ACC112 (cell line): ENCODE measurements at regions not wholly inside any gene's neighbourhood (a gene's known extent, or its start where the extent isn't known, plus 50 kb on each side); places are given as distances from the start of the nearest gene placed in this dataset.
"Not testable (repeated sequence)": the region's sequence is repeated elsewhere in the genome, so short reads cannot be mapped to it uniquely, and the experiment has no call there.

Source experiments
- H2AFZ ChIP-seq: fragments of 200-600 bp; sonication (generic); one replicate; pipeline ENCODE4 v1.6.0; 2017; ENCODE audit warnings: antibody characterized with exemption, low read length; ENCODE audit not compliant: unreplicated experiment
- H3K27ac ChIP-seq: fragments of 200-600 bp; sonication (generic); 2 replicates; pipeline ENCODE4 v1.5.1; 2014; ENCODE audit warnings: low read depth, mild to moderate bottlenecking, antibody characterized with exemption, low read length, moderate library complexity
- H3K27me3 ChIP-seq: fragments of 200-600 bp; sonication (generic); 2 replicates; pipeline ENCODE4 v1.6.1; 2014; ENCODE audit warnings: mild to moderate bottlenecking, antibody characterized with exemption, low read length, moderate library complexity, mixed read lengths; ENCODE audit not compliant: insufficient read depth
- H3K36me3 ChIP-seq: fragments of 200-600 bp; sonication (generic); 2 replicates; pipeline ENCODE4 v1.6.1; 2016; ENCODE audit warnings: mild to moderate bottlenecking, antibody characterized with exemption, low read length, moderate library complexity, mixed read lengths; ENCODE audit not compliant: insufficient read depth
- H3K4me1 ChIP-seq: fragments of 200-600 bp; sonication (generic); one replicate; pipeline ENCODE4 v1.6.1; 2016; ENCODE audit warnings: low read length, mixed read lengths; ENCODE audit not compliant: insufficient read depth, unreplicated experiment, control insufficient read depth
- H3K4me3 ChIP-seq: fragments of 200-600 bp; sonication (generic); 2 replicates; pipeline ENCODE4 v1.5.1; 2014; ENCODE audit warnings: mild to moderate bottlenecking, low read depth, low read length
- H3K79me2 ChIP-seq: fragments of 200-600 bp; sonication (generic); one replicate; pipeline ENCODE4 v1.6.0; 2016; ENCODE audit warnings: low read length; ENCODE audit not compliant: control insufficient read depth, unreplicated experiment, insufficient read depth

- Histone ChIP-seq H3K79me2 (no peaks in the 10 kb centered on the region), H3K27me3 (no peaks in the 10 kb centered on the region), H2AFZ (no peak overlapping the region), H3K27ac (no peak overlapping the region), H3K4me3 (no peak overlapping the region), H3K4me1 (no peaks in the 10 kb centered on the region), H3K36me3 (no peaks in the 10 kb centered on the region)
Measured at GRCh38 chr5:162668926-162669325, 601.4 kb downstream of the GABRG2 start.

GRCh38 chr5:162672061-162672460 is 604.5 kb downstream of the GABRG2 start:
- Histone ChIP-seq H3K79me2 (no peaks in the 10 kb centered on the region), H3K36me3 (no peaks in the 10 kb centered on the region), H3K27ac (no peak overlapping the region), H3K4me1 (no peaks in the 10 kb centered on the region), H3K4me3 (no peak overlapping the region), H2AFZ (no peak overlapping the region), H3K27me3 (no peaks in the 10 kb centered on the region)

GRCh38 chr5:162683284-162683683 is 615.7 kb downstream of the GABRG2 start:
- H3K27ac ChIP-seq, result no peak overlapping the region
- H3K4me1 ChIP-seq, result no peaks in the 10 kb centered on the region
- no peaks in the 10 kb centered on the region for H3K79me2 ChIP-seq
- H3K27me3 ChIP-seq, result no peaks in the 10 kb centered on the region
- H2AFZ ChIP-seq, result no peak overlapping the region
- H3K36me3 ChIP-seq, result no peaks in the 10 kb centered on the region
- no peak overlapping the region for H3K4me3 ChIP-seq

- no peak overlapping the region for H3K27ac ChIP-seq
- no peak overlapping the region for H3K4me3 ChIP-seq
- no peaks in the 10 kb centered on the region for H3K79me2 ChIP-seq
- H3K36me3 ChIP-seq, result no peaks in the 10 kb centered on the region
- H3K27me3 ChIP-seq, result no peaks in the 10 kb centered on the region
- no peaks in the 10 kb centered on the region for H3K4me1 ChIP-seq
- no peak overlapping the region for H2AFZ ChIP-seq
Measured at GRCh38 chr5:162684145-162684544, 616.6 kb downstream of the GABRG2 start.

GRCh38 chr5:162685302-162685701 is 617.7 kb downstream of the GABRG2 start:
- Histone ChIP-seq H2AFZ (no peak overlapping the region), H3K4me3 (no peak overlapping the region), H3K27me3 (no peaks in the 10 kb centered on the region), H3K4me1 (no peaks in the 10 kb centered on the region), H3K27ac (no peak overlapping the region), H3K36me3 (no peaks in the 10 kb centered on the region), H3K79me2 (no peaks in the 10 kb centered on the region)

- not testable (repeated sequence) for H3K27me3 ChIP-seq, H3K27ac ChIP-seq, H2AFZ ChIP-seq, H3K36me3 ChIP-seq, H3K4me1 ChIP-seq, H3K4me3 ChIP-seq, H3K79me2 ChIP-seq
Measured at GRCh38 chr5:162696272-162696671, 628.7 kb downstream of the GABRG2 start.

- H3K79me2 ChIP-seq, result no peaks in the 10 kb centered on the region
- H3K4me1 ChIP-seq, result no peaks in the 10 kb centered on the region
- no peak overlapping the region for H2AFZ ChIP-seq
- H3K36me3 ChIP-seq, result no peaks in the 10 kb centered on the region
- H3K27ac ChIP-seq, result no peak overlapping the region
- no peaks in the 10 kb centered on the region for H3K27me3 ChIP-seq
- no peak overlapping the region for H3K4me3 ChIP-seq
Measured at GRCh38 chr5:162699361-162699760, 631.8 kb downstream of the GABRG2 start.

GRCh38 chr5:162703914-162704313 is 636.3 kb downstream of the GABRG2 start:
- H3K79me2 ChIP-seq, result no peaks in the 10 kb centered on the region
- H3K27me3 ChIP-seq, result no peaks in the 10 kb centered on the region
- H3K4me1 ChIP-seq, result no peaks in the 10 kb centered on the region
- no peak overlapping the region for H3K4me3 ChIP-seq
- H3K27ac ChIP-seq, result no peak overlapping the region
- no peaks in the 10 kb centered on the region for H3K36me3 ChIP-seq
- no peak overlapping the region for H2AFZ ChIP-seq

- no peak overlapping the region for H3K27ac ChIP-seq
- H3K4me3 ChIP-seq, result no peak overlapping the region
- H2AFZ ChIP-seq, result no peak overlapping the region
- no peaks in the 10 kb centered on the region for H3K79me2 ChIP-seq
- H3K36me3 ChIP-seq, result no peaks in the 10 kb centered on the region
- no peaks in the 10 kb centered on the region for H3K4me1 ChIP-seq
- H3K27me3 ChIP-seq, result no peaks in the 10 kb centered on the region
Measured at GRCh38 chr5:162711244-162711643, 643.7 kb downstream of the GABRG2 start.

GRCh38 chr5:162719720-162720119 is 652.1 kb downstream of the GABRG2 start:
- no peak overlapping the region for H3K27ac ChIP-seq
- H3K4me3 ChIP-seq, result no peak overlapping the region
- no peaks in the 10 kb centered on the region for H3K4me1 ChIP-seq
- H3K79me2 ChIP-seq, result no peaks in the 10 kb centered on the region
- no peaks in the 10 kb centered on the region for H3K36me3 ChIP-seq
- H3K27me3 ChIP-seq, result no peaks in the 10 kb centered on the region
- no peak overlapping the region for H2AFZ ChIP-seq

GRCh38 chr5:162721125-162721524 is 653.6 kb downstream of the GABRG2 start:
- Histone ChIP-seq H3K4me3 (no peak overlapping the region), H3K27ac (no peak overlapping the region), H3K79me2 (no peaks in the 10 kb centered on the region), H2AFZ (no peak overlapping the region), H3K36me3 (no peaks in the 10 kb centered on the region), H3K27me3 (no peaks in the 10 kb centered on the region), H3K4me1 (no peaks in the 10 kb centered on the region)

GRCh38 chr5:162752612-162753011 is 684.8 kb upstream of the CCNG1 start:
- Histone ChIP-seq H3K4me1 (no peaks in the 10 kb centered on the region), H3K4me3 (no peak overlapping the region), H3K79me2 (no peaks in the 10 kb centered on the region), H3K27me3 (no peaks in the 10 kb centered on the region), H2AFZ (no peak overlapping the region), H3K27ac (no peak overlapping the region), H3K36me3 (no peaks in the 10 kb centered on the region)
